DMS53 treated with DMSO at 0.1 percent for 48 hours (cell line): ENCODE measurements at regions not wholly inside any gene's neighbourhood (a gene's known extent, or its start where the extent isn't known, plus 50 kb on each side); places are given as distances from the start of the nearest gene placed in this dataset.
"Not testable (repeated sequence)": the region's sequence is repeated elsewhere in the genome, so short reads cannot be mapped to it uniquely, and the experiment has no call there.

Experiments used
- DNase-seq: peaks from one replicate; lab custom pipeline; 2025; ENCODE audit not compliant: unreplicated experiment; lab: John Stamatoyannopoulos, UW

DNA sequence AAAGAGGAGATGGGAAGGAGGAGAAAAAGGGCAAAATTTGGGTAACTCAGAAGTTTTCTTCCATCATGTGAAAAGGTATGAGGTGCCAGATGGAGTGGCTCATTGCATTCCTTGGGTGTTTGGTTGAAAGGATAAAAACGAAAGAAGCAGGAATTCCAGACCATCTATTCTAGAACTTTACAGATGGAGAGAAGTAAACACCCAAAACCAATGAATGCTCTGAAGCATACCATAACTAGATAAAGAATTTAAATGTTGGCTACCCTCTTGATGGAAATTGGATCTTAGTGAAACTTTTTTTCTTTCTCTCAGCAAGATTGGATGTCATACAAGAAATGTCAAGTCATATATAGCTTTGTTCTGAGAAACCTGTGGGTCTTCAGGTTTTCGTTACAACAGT lies 175.6 kb upstream of the FAR2 start:
- no peak for DNase-seq

GRCh38 chr12:28974166-28974565 lies 174.9 kb upstream of the FAR2 start:
- DNase-seq = no peak

GRCh38 chr12:28974883-28975282 lies 174.2 kb upstream of the FAR2 start:
- no peak for DNase-seq

DNA sequence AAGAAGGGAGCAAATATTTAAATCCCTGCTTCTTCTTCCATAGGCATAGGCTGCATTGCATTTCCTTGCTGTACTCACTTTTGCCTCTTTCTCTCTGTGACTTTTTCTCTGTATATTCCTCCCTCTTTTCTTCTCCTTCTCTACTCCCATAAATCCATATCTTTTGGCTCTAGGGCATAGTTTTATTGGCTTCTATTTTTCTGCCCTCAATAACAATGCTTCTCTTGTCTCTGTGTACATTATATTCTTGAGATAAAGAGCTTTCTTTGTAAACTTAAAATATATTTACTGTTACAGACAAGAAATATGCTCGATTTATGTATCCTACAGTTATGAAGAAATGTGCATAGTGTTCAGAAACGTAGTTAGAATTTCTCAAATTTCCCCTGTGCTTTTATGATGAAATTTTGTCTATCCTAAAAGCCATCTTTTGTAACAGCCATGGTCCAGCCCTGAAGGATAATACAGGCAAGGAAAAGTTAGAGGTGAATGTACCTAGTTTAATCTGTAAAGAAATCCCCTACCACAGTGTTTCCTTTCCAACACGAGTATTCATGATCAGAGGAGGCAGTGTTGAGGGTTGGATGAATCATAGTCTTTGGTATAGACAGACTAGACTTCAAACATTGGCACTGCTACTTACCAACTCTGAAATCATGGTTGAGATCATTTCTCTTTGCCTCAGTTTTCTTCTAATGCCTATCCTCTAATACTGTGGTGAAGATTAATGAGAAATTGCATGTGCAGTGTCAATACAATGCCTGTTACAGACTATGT lies 173.3 kb upstream of the FAR2 start:
- no peak for DNase-seq

GRCh38 chr12:28980436-28980835 lies 168.6 kb upstream of the FAR2 start:
- no peak for DNase-seq

DNA sequence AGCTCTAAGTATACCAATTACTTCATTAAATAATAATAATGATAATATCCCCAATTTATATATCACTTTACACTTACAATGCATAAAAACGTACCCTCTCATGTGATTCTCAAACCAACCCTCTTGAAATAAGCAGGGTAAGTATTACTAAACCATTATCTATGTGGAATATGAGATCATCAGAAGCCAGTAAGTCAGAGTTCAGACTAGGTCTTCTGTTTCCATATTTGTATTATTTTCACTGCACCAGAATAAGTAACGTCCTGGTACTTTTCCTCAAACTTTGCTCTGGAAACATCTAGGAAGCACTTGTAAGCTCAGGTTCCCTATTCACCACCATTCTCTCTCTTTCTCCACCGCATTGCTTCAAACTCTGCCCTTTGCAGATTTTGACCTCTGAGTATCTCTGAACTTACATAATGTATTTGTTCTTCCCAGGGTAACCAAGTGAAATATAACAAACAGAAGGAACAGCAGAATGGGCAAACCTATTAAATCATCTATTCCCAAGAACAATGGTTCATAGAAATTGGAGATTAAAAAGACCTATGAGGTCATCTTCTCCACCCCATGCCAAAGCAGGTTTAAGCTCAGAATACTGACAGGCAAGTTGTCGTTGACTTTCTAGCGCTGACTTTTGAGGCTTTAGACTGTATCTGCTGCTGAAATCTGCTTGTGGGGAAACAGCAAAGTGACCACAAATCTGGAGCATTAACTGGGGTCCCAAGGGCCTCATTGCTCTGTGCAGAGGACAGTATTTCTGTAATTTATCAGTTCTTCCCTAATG lies 161.3 kb upstream of the FAR2 start:
- DNase-seq = no peak

DNA sequence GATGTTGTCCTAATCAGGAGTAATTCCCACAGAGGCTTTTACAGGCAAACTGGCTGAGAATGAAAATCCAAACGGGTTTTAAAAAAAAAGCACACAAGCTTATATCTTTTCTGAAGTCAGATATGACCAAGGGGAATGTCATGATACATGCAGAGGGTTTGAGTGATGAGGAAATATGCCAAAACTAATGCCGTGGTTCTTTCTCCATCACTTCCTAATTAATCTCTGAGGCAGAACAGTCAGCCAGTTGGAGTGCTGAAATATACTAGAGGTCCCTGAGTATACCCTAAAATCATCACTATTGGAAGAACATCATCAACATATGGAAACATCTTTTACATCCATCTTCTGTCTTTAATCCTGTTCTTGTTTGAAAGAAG lies 160.8 kb upstream of the FAR2 start:
- DNase-seq = no peak

GRCh38 chr12:28991626-28992025 lies 157.5 kb upstream of the FAR2 start:
- DNase-seq = no peak

DNA sequence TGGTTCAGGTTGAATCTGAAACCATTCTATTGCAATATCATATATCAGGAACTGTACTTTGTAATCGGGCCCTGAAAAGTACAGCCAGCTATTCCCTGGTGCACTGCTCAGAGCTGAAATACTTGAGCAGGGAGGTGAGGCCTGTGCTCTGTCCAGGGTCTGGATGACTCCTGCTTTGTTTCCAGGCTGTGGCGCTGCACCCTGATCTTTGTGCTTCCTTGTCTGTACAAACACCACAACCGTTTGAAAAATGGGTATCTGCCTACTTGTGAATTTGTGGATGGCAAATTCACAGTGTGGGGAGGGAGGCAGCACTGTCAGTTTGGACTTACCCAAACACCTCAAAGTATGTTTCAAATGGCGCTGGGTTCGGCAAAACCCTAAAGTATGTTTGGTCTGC lies 155.4 kb upstream of the FAR2 start:
- no peak for DNase-seq

DNA sequence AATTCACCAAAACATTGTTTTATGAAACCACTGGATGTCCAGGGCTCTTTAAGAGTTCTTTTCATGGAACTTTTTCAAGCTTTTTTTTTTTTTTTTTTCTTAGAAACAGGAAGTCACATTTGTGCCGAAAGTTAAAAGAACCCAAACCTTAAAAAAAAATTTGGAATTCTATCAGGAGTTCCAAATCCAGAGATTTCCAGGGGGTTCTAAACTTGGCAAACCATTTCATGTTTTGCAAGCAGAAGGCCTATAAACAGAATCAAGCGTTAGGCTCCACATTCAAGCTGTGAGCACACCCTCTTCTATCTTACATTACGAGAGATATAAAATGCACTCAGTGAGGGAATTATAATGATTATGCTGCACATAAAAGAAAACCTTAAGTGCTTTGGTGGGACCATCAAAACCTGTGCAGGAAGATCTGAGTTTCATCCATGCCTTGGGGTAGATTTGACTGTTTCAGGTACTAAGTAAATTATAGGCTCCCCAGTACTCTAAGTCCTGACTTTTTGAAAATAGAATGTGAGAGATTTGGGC lies 154.8 kb upstream of the FAR2 start:
- DNase-seq = no peak

- DNase-seq = no peak
These were observed 152.4 kb upstream of the FAR2 start for GRCh38 chr12:28996688-28997087.

- DNase-seq = peak; percentile 29
These were observed 150.4 kb upstream of the FAR2 start for GRCh38 chr12:28998662-28999120.

GRCh38 chr12:29004066-29004935 lies 144.8 kb upstream of the FAR2 start:
- DNase-seq = no peak

GRCh38 chr12:29004936-29005304 lies 144.2 kb upstream of the FAR2 start:
- no peak for DNase-seq

GRCh38 chr12:29008786-29009185 lies 140.3 kb upstream of the FAR2 start:
- no peak for DNase-seq

GRCh38 chr12:29012673-29013072 lies 136.4 kb upstream of the FAR2 start:
- no peak for DNase-seq

GRCh38 chr12:29017532-29017931 lies 131.5 kb upstream of the FAR2 start:
- DNase-seq = not testable (repeated sequence)

GRCh38 chr12:29023436-29024076 lies 125.5 kb upstream of the FAR2 start:
- no peak for DNase-seq

- peak; percentile 22 for DNase-seq
These were observed 125.0 kb upstream of the FAR2 start for GRCh38 chr12:29024117-29024516.

DNA sequence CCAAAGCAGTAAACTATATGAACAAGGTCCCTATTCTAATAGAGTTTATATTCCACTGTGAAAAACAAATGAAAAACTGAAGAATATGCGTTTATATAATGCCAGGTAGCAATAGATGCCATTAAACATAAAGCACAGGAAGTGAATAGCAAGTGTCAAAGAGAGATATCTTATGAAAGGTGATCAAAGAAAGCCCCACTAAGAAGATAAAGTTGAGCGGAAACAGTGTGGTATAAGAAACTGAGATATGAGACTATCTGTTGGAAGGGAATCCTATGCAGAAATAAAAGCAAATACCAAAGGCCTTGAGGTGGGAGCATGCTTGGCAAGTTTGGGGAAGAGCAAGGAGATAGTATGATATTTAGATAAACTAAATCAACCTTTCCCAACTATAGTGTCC lies 123.1 kb upstream of the FAR2 start:
- DNase-seq = no peak

DNA sequence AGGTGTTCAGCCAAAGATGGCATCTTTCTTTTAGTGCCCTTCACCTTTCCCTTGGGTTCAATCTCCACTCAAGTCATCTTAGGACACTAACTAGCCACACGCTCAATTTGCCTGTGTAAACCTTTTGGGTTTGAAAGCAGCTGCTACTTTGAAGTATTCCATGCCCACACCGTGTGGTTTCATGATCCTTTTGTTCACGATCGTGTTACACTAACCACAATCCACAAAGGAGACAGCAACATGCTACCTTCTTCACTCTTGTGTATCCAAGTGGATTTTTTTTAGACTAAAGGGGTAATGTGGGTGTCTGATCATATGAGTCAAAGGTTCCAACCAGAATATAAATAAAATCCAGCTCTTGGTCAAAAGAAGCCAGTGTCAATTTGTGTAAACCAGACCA lies 122.7 kb upstream of the FAR2 start:
- DNase-seq = peak; percentile 92
